Pancreas (tissue), 10 donors: ENCODE measurements at regions not wholly inside any gene's neighbourhood (a gene's known extent, or its start where the extent isn't known, plus 50 kb on each side); places are given as distances from the start of the nearest gene placed in this dataset.

ENCODE experiments used
- ATAC-seq, 4 donors: fragments of 200-7000 bp; cut with Tn5 transposase; one replicate each; pipeline versions ENCODE4 v1.8.0 to v1.9.1; 2020; ENCODE audit warnings: mild to moderate bottlenecking in 4 of 4, moderate library complexity in 4 of 4
- DNase-seq, 6 donors: peaks; one replicate each; pipeline ENCODE4 v3.0.0-alpha.2; 2020
- FAIRE-seq: peaks from 2 replicates; lab custom pipeline; 2012; peaks lifted over from hg19 to GRCh38; lab: Jason Lieb, UNC
- H3K27ac ChIP-seq, 4 donors: fragments of 200-600 bp; sonication (generic); 1 replicate in 3 of 4; 2 replicates in 1 of 4; pipeline versions ENCODE4 v1.5.0 to v1.8.0; 2020
- H3K27me3 ChIP-seq, 4 donors: fragments of 200-600 bp; one replicate each; pipeline ENCODE4 v1.8.0; 2021
- H3K36me3 ChIP-seq, 3 donors: fragments of 200-600 bp; sonication (generic) in 1 of 3; one replicate each; pipeline versions ENCODE4 v1.5.0 to v1.8.0; 2020 to 2021
- H3K4me1 ChIP-seq, 3 donors: fragments of 200-600 bp; one replicate each; pipeline ENCODE4 v1.8.0; 2021
- H3K4me3 ChIP-seq, 4 donors: fragments of 200-600 bp; sonication (generic) in 2 of 4; one replicate each; pipeline versions ENCODE4 v1.5.0 to v1.8.0; 2020 to 2021
- H3K9me3 ChIP-seq, 4 donors: fragments of 200-600 bp; one replicate each; pipeline ENCODE4 v1.8.0; 2021
- WGBS, 2 donors: extraction: QIAGEN DNeasy Blood & Tissue Kit; methylation state at CpG; one replicate each; pipeline ENCODE4 v1.1.7; 2013; 5-methylcytosine and 5-hydroxymethylcytosine counted together
- intact Hi-C, 3 donors: fragments of 100-400 bp; cut with DNase I; formaldehyde crosslinking; loops; one replicate each; pipeline versions ENCODE4 v1.11.1 to v1.14.2; 2022
- TF ChIP-seq, protein P1 (sequence below), 4 donors: fragments of 200-600 bp; sonication (generic) in 3 of 4; IDR thresholded peaks; one replicate each; pipeline versions ENCODE4 v1.5.0 to v1.8.0; 2021; ENCODE audit warnings: antibody characterized with exemption in 4 of 4
- donor health status: healthy with polysubstance abuse.
- donor health status: DM: no; HTN: no; CAD: no; lungs with moderate emphysema.
- donor health status: DM: no; HTN: no; CAD: no.
- donor health status: control.
- donor health status: control.
- donor health status: Bipolar disorder and iron deficiency.
- donor health status: DM: yes; HTN: yes; CAD: no.
- donor health status: DM: no; HTN: no; CAD: no.
- donor health status: DM: no; HTN: no; CAD: no.
- donor health status: DM: yes; HTN: yes; CAD: no.

DNA sequence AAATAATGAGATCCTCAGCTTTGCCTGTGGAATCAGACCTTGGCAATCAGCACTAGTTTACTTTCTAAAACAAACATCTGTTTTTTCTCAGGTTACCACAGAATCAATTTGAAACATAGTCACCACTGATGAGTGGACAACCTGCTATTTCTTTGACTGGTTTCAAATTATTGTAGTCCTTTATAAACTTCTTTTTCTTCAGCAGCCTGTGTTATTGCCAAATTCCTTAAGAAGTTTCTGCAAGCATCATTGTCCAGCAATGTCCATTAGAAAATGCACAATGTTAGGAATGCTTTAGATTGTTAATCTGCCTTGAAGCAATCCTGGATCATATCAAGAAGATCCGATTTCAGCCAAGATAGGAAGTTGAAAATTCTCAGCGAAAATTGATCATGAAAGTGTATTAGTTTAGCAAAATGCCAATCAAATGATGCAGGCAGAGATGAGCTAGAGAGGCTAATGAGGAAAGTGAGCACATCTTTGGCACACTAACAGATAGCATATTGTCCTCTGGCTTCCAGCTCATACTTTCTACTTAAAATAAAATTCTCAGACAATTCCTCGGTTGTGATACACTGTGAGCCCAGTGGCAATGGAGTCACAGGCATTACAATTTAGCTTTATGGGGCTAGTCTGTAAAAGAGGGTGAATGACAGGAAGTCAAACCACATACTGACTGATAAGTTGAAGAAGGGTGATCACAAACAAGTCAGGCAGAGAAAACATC lies 270.6 kb downstream of the SLITRK6 start:
- TF ChIP-seq, protein P1, sequence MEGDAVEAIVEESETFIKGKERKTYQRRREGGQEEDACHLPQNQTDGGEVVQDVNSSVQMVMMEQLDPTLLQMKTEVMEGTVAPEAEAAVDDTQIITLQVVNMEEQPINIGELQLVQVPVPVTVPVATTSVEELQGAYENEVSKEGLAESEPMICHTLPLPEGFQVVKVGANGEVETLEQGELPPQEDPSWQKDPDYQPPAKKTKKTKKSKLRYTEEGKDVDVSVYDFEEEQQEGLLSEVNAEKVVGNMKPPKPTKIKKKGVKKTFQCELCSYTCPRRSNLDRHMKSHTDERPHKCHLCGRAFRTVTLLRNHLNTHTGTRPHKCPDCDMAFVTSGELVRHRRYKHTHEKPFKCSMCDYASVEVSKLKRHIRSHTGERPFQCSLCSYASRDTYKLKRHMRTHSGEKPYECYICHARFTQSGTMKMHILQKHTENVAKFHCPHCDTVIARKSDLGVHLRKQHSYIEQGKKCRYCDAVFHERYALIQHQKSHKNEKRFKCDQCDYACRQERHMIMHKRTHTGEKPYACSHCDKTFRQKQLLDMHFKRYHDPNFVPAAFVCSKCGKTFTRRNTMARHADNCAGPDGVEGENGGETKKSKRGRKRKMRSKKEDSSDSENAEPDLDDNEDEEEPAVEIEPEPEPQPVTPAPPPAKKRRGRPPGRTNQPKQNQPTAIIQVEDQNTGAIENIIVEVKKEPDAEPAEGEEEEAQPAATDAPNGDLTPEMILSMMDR (IDR thresholded peaks at IDR 0.05), result no peak
- ATAC-seq, result no peak
- Histone ChIP-seq H3K9me3 (no peaks in the 10 kb centered on the region), H3K36me3 (no peaks in the 10 kb centered on the region), H3K4me1 (no peaks in the 10 kb centered on the region), H3K4me3 (no peak overlapping the region), H3K27me3 (no peaks in the 10 kb centered on the region), H3K27ac (no peak overlapping the region)
- WGBS, 2 donors, result 27 to 39% methylated on average over 3 of the region's 3 CpGs
- intact Hi-C loops, result no loop called here
- no peak for FAIRE-seq
- DNase-seq, result no peak

DNA sequence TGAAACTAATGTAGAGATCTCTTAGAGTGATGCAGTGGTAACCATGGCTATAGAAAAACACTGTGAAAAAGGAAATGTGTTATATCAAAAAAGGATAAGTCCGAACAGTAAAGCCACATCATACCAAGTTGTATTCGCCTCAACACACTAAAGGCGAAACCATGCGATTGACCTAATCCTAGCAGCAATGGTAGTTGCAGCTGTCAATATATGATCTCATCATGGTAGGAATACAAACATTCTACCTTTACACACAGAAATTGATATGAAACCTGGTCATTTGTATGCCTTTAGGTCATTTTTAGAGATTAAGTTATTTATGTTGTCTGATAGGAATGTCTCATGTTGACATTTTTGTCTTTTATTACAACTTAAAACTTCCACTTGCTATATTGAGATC lies 271.9 kb downstream of the SLITRK6 start:
- H3K27ac ChIP-seq, result no peak overlapping the region
- no peaks in the 10 kb centered on the region for H3K36me3 ChIP-seq
- no peaks in the 10 kb centered on the region for H3K4me1 ChIP-seq
- 77 to 86% methylated on average over 4 of the region's 4 CpGs for WGBS, 2 donors
- ATAC-seq (no peak), FAIRE-seq (no peak), DNase-seq (no peak)
- intact Hi-C loops, result no loop called here
- TF ChIP-seq, protein P1 (IDR thresholded peaks at IDR 0.05), result no peak
- H3K27me3 ChIP-seq, result no peaks in the 10 kb centered on the region
- H3K9me3 ChIP-seq, result no peaks in the 10 kb centered on the region
- no peak overlapping the region for H3K4me3 ChIP-seq

DNA sequence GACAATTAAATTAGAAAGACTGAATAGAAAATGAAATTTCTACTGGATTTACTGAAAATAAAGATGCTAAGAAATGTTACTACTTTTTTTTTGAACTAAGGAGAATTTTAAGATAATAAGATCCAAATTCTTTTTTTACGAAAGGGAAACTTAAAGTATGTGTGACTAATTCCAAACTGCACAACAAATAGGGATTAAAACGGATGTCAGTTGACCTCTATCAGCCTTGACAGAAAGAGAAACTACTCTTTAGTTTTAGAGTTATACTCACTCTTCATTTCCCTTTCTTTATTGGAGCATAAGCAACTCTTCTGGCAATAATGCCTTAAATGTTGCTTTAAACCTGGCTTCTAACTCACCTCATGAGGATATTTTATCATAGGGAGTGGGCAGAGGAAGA lies 273.8 kb downstream of the SLITRK6 start:
- Histone ChIP-seq H3K4me3 (no peak overlapping the region), H3K36me3 (no peaks in the 10 kb centered on the region), H3K4me1 (peaks cover 5 to 8% (median 7%) of the 10 kb centered on the region in 3 donors), H3K27me3 (no peaks in the 10 kb centered on the region), H3K27ac (no peak overlapping the region), H3K9me3 (no peaks in the 10 kb centered on the region)
- intact Hi-C loops, result no loop called here
- no peak for ATAC-seq
- TF ChIP-seq, protein P1 (IDR thresholded peaks at IDR 0.05), result no peak
- no peak for DNase-seq
- WGBS, 2 donors, result 53 to 54% methylated on average over 2 of the region's 2 CpGs
- no peak for FAIRE-seq

DNA sequence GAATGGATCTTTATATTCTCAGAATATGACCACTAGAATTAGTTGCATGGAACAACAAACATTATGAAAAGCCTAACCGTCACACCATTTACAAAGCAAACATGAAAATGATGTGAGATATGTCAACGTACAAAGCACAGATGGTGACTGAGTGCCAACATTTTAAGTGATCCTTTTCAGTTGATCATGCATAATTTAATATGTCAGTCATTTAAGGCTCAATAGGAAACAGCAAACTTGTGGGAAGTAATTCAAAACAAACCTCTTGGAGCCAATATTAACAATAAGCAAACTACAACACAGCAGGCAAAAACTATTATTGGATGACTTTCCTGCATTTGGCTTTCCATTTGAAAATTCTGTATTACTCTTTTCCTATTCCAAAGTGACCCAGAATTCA lies 277.6 kb downstream of the SLITRK6 start:
- Histone ChIP-seq H3K4me1 (peaks cover 5 to 9% (median 7%) of the 10 kb centered on the region in 3 donors), H3K9me3 (no peaks in the 10 kb centered on the region), H3K27me3 (no peaks in the 10 kb centered on the region), H3K36me3 (no peaks in the 10 kb centered on the region), H3K27ac (no peak overlapping the region), H3K4me3 (no peak overlapping the region)
- DNase-seq, result no peak
- intact Hi-C loops, result no loop called here
- no peak for FAIRE-seq
- TF ChIP-seq, protein P1 (IDR thresholded peaks at IDR 0.05), result no peak
- peak in 2 of 4 donors; percentile 55 to 75 for ATAC-seq
- WGBS, 2 donors, result 6 to 8% methylated on average over 2 of the region's 2 CpGs

DNA sequence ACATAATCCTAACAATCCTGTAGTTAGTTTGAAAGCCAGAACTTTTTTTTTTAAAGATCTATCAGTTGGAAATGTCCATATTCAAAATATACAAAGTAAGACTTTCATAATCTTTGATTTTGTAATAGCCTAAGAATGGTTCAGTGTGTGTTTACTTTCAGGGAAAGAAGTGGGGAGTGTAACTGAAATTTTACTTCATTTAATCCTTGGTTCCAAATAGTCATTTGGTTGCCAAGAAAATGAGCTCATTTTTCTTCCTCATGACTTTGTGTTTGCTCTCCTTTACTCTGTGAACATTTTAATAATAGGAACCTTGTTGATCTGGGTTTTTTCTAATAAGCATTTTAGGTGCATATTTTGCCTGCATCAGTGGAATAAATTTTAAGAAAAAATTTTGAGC lies 278.8 kb downstream of the SLITRK6 start:
- H3K4me3 ChIP-seq, result no peak overlapping the region
- TF ChIP-seq, protein P1 (IDR thresholded peaks at IDR 0.05), result no peak
- no peaks in the 10 kb centered on the region for H3K9me3 ChIP-seq
- DNase-seq, result no peak
- H3K27ac ChIP-seq, result peak overlapping the region in 2 of 4 donors; percentile 13 to 33
- intact Hi-C loops, result no loop called here
- H3K27me3 ChIP-seq, result no peaks in the 10 kb centered on the region
- peak; percentile 43 to 82 (median 75) for ATAC-seq
- peak; percentile 87 for FAIRE-seq
- H3K36me3 ChIP-seq, result no peaks in the 10 kb centered on the region
- peaks cover 5 to 9% (median 7%) of the 10 kb centered on the region in 3 donors for H3K4me1 ChIP-seq
